Transverse colon (tissue), 4 donors: ENCODE measurements at regions not wholly inside any gene's neighbourhood (a gene's known extent, or its start where the extent isn't known, plus 50 kb on each side); places are given as distances from the start of the nearest gene placed in this dataset.
A peak's percentile ranks its signal among the peaks of the same experiment; 100 is the strongest.
"Not testable (repeated sequence)": the region's sequence is repeated elsewhere in the genome, so short reads cannot be mapped to it uniquely, and the experiment has no call there.

Source experiments
- DNase-seq: peaks from one replicate; pipeline ENCODE4 v3.0.0-alpha.2; 2019
- H3K27ac ChIP-seq, 4 donors: fragments of 200-600 bp; sonication (generic); 2 replicates each; pipeline ENCODE4 v1.5.1; 2016 to 2018; ENCODE audit warnings: inconsistent platforms in 4 of 4
- H3K27me3 ChIP-seq: fragments of 200-600 bp; sonication (generic); 2 replicates; pipeline ENCODE4 v1.5.1; 2017; ENCODE audit warnings: inconsistent platforms
- H3K36me3 ChIP-seq, 4 donors: fragments of 200-600 bp; sonication (generic); 2 replicates each; pipeline ENCODE4 v1.5.1; 2017 to 2019; ENCODE audit warnings: inconsistent platforms in 4 of 4
- H3K4me1 ChIP-seq, 4 donors: fragments of 200-600 bp; sonication (generic); 2 replicates each; pipeline ENCODE4 v1.5.1; 2017 to 2020; ENCODE audit warnings: inconsistent platforms in 4 of 4
- H3K4me3 ChIP-seq, 4 donors: fragments of 200-600 bp; sonication (generic); 1 replicate in 1 of 4; 2 replicates in 3 of 4; pipeline versions ENCODE4 v1.5.1 to v1.6.1; 2017 to 2019; ENCODE audit warnings: inconsistent platforms in 4 of 4
- H3K9me3 ChIP-seq, 2 donors: fragments of 200-600 bp; sonication (generic); 2 replicates each; pipeline ENCODE4 v1.5.1; 2017 to 2019; ENCODE audit warnings: inconsistent platforms in 2 of 2
- EP300 ChIP-seq: sonication (generic); formaldehyde crosslinking; IDR thresholded peaks from one replicate; pipeline ENCODE4 v1.6.1; 2017; ENCODE audit warnings: antibody characterized with exemption, low read depth
- POLR2A ChIP-seq: fragments of 450-650 bp; IDR thresholded peaks from one replicate; pipeline ENCODE4 v1.6.1; 2016; ENCODE audit warnings: antibody characterized with exemption, mild to moderate bottlenecking, moderate library complexity
- POLR2AphosphoS5 ChIP-seq, 3 donors: sonication (generic); formaldehyde crosslinking; IDR thresholded peaks; one replicate each; pipeline ENCODE4 v1.6.1; 2016; ENCODE audit warnings: antibody characterized with exemption in 3 of 3
- WGBS, 2 donors: methylation state at CpG; one replicate each; pipeline ENCODE4 v1.1.5; 2018; ENCODE audit warnings: low coverage in 1 of 2; 5-methylcytosine and 5-hydroxymethylcytosine counted together
- in situ Hi-C, 4 donors: fragments of 200-750 bp; cut with MboI; loops; one replicate each; pipeline versions ENCODE4 v1.15.0 to v1.15.1; 2017; ENCODE audit warnings: low sequenced_read_pairs in 3 of 4, low pct_ligation_motif_present in 1 of 4, low pct_unique_long_range_greater_than_20kb in 1 of 4
- intact Hi-C: fragments of 100-400 bp; cut with DNase I; formaldehyde crosslinking; loops from one replicate; pipeline ENCODE4 v1.15.1; 2023; ENCODE audit warnings: low total_unique reads
- TF ChIP-seq, protein P1 (sequence below), 5 experiments: fragments of 200-600 bp in 3 of 5; fragments of 450-650 bp in 2 of 5; sonication (generic) in 3 of 5; IDR thresholded peaks; 1 replicate in 2 of 5; 2 replicates in 3 of 5; pipeline ENCODE4 v1.5.1; 2016 to 2017; ENCODE audit warnings: antibody characterized with exemption in 5 of 5, inconsistent platforms in 3 of 5, mild to moderate bottlenecking in 2 of 5, moderate library complexity in 1 of 5

GRCh38 chr7:28900311-28900710, 57.8 kb downstream of the TRIL start:
- TF ChIP-seq POLR2AphosphoS5 (IDR thresholded peaks at IDR 0.05) = no peak
- no peak for TF ChIP-seq POLR2A
- TF ChIP-seq, protein P1, sequence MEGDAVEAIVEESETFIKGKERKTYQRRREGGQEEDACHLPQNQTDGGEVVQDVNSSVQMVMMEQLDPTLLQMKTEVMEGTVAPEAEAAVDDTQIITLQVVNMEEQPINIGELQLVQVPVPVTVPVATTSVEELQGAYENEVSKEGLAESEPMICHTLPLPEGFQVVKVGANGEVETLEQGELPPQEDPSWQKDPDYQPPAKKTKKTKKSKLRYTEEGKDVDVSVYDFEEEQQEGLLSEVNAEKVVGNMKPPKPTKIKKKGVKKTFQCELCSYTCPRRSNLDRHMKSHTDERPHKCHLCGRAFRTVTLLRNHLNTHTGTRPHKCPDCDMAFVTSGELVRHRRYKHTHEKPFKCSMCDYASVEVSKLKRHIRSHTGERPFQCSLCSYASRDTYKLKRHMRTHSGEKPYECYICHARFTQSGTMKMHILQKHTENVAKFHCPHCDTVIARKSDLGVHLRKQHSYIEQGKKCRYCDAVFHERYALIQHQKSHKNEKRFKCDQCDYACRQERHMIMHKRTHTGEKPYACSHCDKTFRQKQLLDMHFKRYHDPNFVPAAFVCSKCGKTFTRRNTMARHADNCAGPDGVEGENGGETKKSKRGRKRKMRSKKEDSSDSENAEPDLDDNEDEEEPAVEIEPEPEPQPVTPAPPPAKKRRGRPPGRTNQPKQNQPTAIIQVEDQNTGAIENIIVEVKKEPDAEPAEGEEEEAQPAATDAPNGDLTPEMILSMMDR (IDR thresholded peaks at IDR 0.05) = no peak
- TF ChIP-seq EP300 = no peak
- DNase-seq = no peak
- H3K4me3 ChIP-seq = no peak overlapping the region
- intact Hi-C loops = loop anchor here (5.0 kb wide), 1 partner anchor 1617 kb away; no protein-coding TSS in a partner anchor
- no peaks in the 10 kb centered on the region for H3K27me3 ChIP-seq
- no peaks in the 10 kb centered on the region for H3K4me1 ChIP-seq
- WGBS, 2 donors = 80 to 100% methylated on average over 1 of the region's 1 CpG
- in situ Hi-C loops = no loop called here
- no peaks in the 10 kb centered on the region for H3K9me3 ChIP-seq
- H3K27ac ChIP-seq = no peak overlapping the region
- H3K36me3 ChIP-seq = no peaks in the 10 kb centered on the region

DNA sequence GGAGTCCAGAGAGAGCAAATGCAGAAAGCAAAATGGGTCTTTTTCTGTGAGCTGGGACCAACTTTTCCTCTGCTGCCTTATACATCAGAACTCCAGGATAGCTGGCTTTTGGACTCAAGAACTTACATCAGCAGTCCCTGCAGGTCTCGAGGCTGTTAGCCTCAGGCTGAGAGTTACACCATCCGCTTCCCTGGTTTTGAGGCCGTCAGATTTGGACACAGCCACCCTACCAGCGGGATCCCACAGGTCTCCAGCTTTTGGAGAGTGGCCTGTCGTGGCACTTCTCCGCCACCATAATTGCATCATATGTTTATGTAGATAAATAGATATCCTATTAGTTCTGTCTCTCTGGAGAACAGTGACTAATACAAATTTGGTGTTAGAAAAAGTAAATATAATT, 64.2 kb downstream of the TRIL start:
- TF ChIP-seq, protein P1 (IDR thresholded peaks at IDR 0.05) = no peak
- TF ChIP-seq POLR2A (no peak), EP300 (no peak), POLR2AphosphoS5 (IDR thresholded peaks at IDR 0.05) (no peak)
- WGBS, 2 donors = 89% methylated on average over 6 of the region's 6 CpGs; no CpG with 5 or more reads in 1 of the 2 donors
- Histone ChIP-seq H3K36me3 (no peaks in the 10 kb centered on the region), H3K9me3 (no peaks in the 10 kb centered on the region), H3K27me3 (no peaks in the 10 kb centered on the region), H3K4me3 (no peak overlapping the region), H3K4me1 (no peaks in the 10 kb centered on the region), H3K27ac (no peak overlapping the region)
- in situ Hi-C loops = no loop called here
- intact Hi-C loops = no loop called here
- DNase-seq = no peak

- H3K27ac ChIP-seq, H3K36me3 ChIP-seq, intact Hi-C loops, H3K27me3 ChIP-seq, DNase-seq, H3K4me1 ChIP-seq, H3K4me3 ChIP-seq, in situ Hi-C loops, H3K9me3 ChIP-seq: not testable (repeated sequence)
Measured at GRCh38 chr7:28891876-28892234, 66.3 kb downstream of the TRIL start.

DNA sequence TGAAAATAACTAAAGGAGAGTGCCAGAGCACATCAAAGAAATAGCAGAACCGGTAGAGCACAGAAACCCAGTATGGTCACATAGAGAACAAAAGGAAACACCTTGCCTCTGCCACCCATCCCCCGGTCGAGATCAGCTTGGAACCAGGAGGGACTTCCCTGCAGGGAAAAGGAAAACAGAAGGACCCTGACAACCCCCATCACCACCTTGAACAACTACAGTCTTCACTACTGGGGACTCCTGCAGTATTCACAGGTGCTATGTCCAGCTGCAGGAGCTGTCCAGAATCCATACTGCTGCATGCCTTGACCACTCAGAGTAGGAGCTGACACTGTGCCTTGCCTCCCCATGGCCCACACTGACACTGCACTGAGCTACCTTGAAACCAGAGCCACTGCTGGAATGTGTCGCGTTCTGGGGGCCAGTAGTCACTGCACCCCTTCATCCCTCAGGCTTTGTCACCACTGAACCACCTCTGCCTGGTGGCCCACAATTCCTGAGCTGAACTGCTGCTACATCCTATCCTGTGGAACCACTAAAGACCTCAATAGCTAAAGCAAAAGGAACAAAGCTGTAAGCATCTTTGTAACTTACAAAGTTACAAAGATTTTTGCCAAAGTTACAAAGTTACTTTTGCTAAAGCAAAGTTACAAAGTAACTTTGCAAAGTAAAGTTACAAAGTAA, 66.8 kb downstream of the TRIL start:
- in situ Hi-C loops (no loop called here), intact Hi-C loops (no loop called here)
- no peak for TF ChIP-seq POLR2AphosphoS5 (IDR thresholded peaks at IDR 0.05)
- no peak for TF ChIP-seq POLR2A
- TF ChIP-seq EP300 = no peak
- TF ChIP-seq, protein P1 (IDR thresholded peaks at IDR 0.05) = no peak
- DNase-seq = no peak
- Histone ChIP-seq H3K36me3 (no peaks in the 10 kb centered on the region), H3K9me3 (no peaks in the 10 kb centered on the region), H3K27me3 (peaks cover 10% of the 10 kb centered on the region), H3K4me3 (no peak overlapping the region), H3K4me1 (no peaks in the 10 kb centered on the region), H3K27ac (no peak overlapping the region)
- 69% methylated on average over 5 of the region's 5 CpGs; no CpG with 5 or more reads in 1 of the 2 donors for WGBS, 2 donors

DNA sequence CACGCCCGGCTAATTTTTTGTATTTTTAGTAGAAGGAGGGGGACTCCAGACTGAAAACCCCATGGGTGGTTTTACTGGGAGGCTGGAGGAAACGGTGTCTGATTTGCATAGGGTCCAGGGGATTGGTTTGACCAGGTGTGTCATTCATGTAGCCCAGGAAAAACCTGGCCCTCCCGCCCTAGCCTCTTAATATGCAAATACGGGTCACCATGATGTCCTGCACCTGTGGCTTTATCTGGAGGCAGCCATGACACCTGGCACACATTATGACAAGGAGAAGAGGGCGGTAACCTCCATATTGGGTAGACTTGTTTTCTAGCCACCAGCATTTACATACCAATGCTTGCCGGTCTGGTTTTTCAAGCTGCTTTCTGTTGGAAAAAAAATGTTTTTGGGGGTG, 68.0 kb downstream of the TRIL start:
- peak; percentile 19 for DNase-seq
- TF ChIP-seq, protein P1 (IDR thresholded peaks at IDR 0.05) = no peak
- TF ChIP-seq POLR2AphosphoS5 (IDR thresholded peaks at IDR 0.05) (no peak), POLR2A (no peak), EP300 (no peak)

More for the DNA sequence above, 68.0 kb downstream of the TRIL start:
- Histone ChIP-seq H3K4me3 (no peak overlapping the region), H3K9me3 (no peaks in the 10 kb centered on the region), H3K4me1 (no peaks in the 10 kb centered on the region), H3K27me3 (peaks cover 14% of the 10 kb centered on the region), H3K27ac (no peak overlapping the region), H3K36me3 (no peaks in the 10 kb centered on the region)
- in situ Hi-C loops (no loop called here), intact Hi-C loops (no loop called here)
- 76 to 96% methylated on average over 5 to 7 of the region's 7 CpGs for WGBS, 2 donors
